Mucosa of gallbladder (tissue), 1 donor: ENCODE measurements at regions not wholly inside any gene's neighbourhood (a gene's known extent, or its start where the extent isn't known, plus 50 kb on each side); places are given as distances from the start of the nearest gene placed in this dataset.

ENCODE experiments used
- DNase-seq: peaks from one replicate; pipeline ENCODE4 v3.0.0-alpha.2; 2020; ENCODE audit warnings: low spot score
- donor health status: DM: no; HTN: no; CAD: no.

- DNase-seq = no peak
Measured at GRCh38 chr13:34883396-34883795, 58.7 kb upstream of the NBEA start.

GRCh38 chr13:34884366-34884765 is 57.7 kb upstream of the NBEA start:
- no peak for DNase-seq

- DNase-seq = no peak
Measured at GRCh38 chr13:34886121-34886875, 55.8 kb upstream of the NBEA start.

- DNase-seq = no peak
Measured at GRCh38 chr13:34886987-34887386, 55.1 kb upstream of the NBEA start.
